NCI-H82 treated with DMSO at 0.1 percent for 48 hours (cell line): ENCODE measurements at regions not wholly inside any gene's neighbourhood (a gene's known extent, or its start where the extent isn't known, plus 50 kb on each side); places are given as distances from the start of the nearest gene placed in this dataset.

Experiments
- DNase-seq: peaks from one replicate; lab custom pipeline; 2025; ENCODE audit not compliant: unreplicated experiment; lab: John Stamatoyannopoulos, UW

DNA sequence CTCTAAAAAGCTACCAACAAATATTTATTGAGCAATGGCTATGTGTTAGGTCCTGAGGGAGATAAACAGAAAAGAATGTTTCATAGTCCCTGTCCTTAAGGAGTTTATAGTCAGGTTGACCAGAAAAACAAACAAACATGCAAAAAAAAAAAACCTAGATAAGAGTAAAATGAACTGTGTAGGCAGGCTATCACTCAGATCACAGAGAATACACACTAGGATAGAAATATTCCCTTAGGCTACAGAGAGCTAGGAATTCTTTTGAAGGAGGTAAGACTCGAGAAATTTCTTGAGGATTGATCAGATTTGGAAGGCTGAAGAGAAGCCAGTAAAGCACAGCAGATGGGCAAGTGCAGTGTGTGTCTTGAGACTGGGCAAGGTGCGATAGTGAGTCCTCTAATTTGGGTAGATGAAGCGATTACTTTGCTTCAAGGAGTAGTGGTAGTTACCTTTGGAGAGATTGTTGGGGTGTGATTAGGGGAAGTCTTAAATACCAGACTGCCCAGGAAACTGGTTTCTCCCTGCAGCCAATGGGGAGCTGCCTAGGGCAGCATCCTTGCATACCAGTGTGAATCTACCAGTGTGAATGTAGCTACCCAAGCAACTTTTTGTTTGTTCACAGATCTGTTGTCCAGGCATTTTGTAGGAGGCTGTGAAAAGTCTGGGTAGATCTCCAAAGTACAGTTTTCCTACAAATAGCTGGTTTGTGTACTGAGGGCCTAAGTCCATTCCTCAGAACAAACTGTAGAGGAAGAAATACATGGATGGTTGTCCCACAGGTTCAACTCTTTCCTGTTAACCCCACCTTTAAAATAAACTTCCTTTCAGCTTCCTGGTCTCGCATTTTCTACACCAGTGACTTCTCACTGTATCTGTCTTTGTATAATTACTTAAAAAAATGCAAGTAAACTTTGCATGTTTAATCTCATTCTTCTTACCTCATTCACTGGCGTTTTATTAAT is 314.1 kb downstream of the KLF5 start:
- DNase-seq: no peak

- no peak for DNase-seq
Observed at GRCh38 chr13:73370066-73370465, 311.3 kb downstream of the KLF5 start.

- DNase-seq: no peak
Observed at GRCh38 chr13:73369095-73369494, 310.3 kb downstream of the KLF5 start.

GRCh38 chr13:73368608-73369007 is 309.8 kb downstream of the KLF5 start:
- no peak for DNase-seq

- DNase-seq: no peak
Observed at GRCh38 chr13:73367886-73368285, 309.1 kb downstream of the KLF5 start.

GRCh38 chr13:73366241-73366640 is 307.4 kb downstream of the KLF5 start:
- no peak for DNase-seq

- DNase-seq: no peak
Observed at GRCh38 chr13:73365681-73366080, 306.9 kb downstream of the KLF5 start.

- DNase-seq: peak; percentile 71
Observed at GRCh38 chr13:73365252-73365651, 306.4 kb downstream of the KLF5 start.

DNA sequence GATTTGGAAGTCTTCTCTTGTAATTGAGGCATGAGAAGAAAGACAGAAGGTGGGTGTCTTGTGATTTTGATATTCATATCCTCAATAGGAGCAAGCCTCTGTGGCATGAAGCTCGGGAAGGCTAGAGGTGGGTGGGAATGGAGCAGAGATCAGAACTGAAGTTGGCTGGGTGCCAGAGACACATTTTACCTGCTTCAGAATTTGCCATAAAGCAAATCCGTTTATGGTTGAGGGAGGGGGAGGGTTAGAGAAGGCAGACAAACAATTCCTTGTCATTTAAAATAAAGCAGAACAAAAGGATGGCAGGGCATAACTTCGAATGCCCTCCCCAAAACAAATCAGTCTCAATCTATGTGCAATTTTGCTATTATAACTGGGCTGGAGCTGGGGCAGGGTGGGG is 305.9 kb downstream of the KLF5 start:
- peak; percentile 46 for DNase-seq

DNA sequence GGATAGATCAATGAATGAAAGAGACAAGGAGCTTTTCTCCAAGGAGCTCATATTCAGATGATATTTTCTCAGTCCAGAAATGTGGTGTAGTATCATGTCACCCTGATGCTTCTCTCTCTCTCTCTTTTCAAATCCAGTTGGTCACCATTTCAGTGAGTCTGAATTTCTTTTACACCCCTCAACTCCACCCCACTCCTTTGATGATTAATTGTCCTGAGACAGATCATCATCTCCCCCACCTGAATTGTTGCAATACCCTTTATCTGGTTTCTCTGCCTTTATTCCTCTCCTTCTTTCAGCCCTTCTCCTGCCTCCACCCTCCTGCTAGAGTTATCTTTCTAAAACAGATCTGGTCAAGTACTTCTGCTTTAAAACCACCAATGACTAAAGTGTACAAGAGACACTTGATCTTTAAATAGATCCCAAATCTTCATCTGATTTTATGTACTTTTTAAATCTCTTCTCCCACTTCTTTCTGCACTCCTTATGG is 299.8 kb downstream of the KLF5 start:
- no peak for DNase-seq

GRCh38 chr13:73355134-73355533 is 296.3 kb downstream of the KLF5 start:
- no peak for DNase-seq

DNA sequence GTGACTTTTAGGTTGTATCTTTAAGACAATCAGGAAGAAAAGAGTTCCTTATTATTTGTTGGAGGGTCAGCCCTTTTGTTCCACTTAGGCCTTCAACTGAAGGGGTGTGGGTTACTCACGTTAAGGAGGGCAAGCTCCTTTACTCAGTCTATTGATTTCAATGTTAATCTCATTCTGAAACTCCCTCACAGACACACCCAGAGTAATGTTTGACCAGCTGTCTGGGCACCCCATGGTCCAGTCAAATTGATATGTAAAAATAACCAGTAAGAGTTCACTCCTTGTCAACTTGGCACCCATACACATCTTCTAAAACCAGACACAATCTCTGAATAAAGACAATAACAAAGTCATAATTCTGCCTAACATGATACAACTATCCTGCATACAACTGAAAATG is 292.9 kb downstream of the KLF5 start:
- DNase-seq: no peak

GRCh38 chr13:73341748-73342147 is 282.9 kb downstream of the KLF5 start:
- DNase-seq: no peak

DNA sequence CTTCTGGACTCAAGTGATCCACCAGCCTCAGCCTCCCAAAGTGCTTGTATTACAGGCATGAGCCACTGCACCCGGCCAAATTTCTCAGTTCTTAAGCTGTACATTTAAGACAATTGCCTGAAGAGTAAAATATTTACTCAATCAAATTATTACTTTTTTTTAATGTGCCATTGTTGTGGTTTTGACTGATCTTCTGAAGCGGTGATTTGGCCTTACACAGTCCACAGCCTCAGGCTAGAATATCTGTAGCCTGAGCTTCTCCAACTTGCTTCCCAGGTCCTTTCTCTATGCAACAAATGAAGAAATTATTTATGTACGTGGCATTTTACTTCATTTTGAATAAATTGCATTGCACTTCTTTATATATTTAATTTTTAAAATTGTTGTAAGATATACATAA is 281.3 kb downstream of the KLF5 start:
- no peak for DNase-seq

- no peak for DNase-seq
Observed at GRCh38 chr13:73339086-73339485, 280.3 kb downstream of the KLF5 start.

GRCh38 chr13:73338389-73338788 is 279.6 kb downstream of the KLF5 start:
- DNase-seq: no peak

DNA sequence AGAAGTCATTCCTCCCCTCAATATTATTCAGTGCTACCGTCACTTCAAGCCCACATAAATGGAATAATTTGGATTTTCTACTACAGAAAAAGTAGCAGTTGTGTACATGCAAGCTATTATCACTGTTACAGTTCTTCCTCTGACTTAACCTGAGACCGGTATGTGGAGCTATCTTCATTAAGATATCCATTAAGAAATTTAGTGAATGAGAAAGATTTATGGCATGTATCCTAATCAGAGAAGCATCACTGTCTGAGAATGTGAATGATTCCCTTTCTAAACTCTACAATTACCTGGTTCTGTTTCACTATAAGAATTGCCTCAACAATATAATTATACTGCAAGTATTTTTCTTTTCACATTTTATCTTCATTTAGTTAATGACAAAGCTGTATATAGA is 278.7 kb downstream of the KLF5 start:
- DNase-seq: no peak

GRCh38 chr13:73336773-73337172 is 278.0 kb downstream of the KLF5 start:
- no peak for DNase-seq

DNA sequence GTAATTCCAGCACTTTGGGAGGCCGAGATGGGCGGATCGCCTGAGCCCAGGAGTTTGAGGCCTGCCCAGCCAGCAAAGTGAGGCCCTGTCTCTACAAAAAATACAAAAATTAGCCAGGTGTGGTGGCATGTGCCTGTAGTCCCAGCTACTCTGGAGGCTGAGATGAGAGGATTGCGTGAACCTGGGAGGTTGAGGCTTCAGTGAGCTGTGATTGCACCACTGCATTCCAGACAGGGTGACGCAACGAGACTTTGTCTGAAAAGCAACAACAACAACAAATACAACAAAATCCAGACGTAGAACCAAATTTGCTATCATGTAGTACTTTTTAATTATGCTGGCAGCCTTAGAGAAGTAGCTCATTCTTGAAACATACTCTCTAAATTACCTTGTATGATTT is 277.1 kb downstream of the KLF5 start:
- no peak for DNase-seq

- peak; percentile 87 for DNase-seq
Observed at GRCh38 chr13:73335210-73335609, 276.4 kb downstream of the KLF5 start.

- no peak for DNase-seq
Observed at GRCh38 chr13:73334445-73334844, 275.6 kb downstream of the KLF5 start.

- DNase-seq: no peak
Observed at GRCh38 chr13:73331556-73331955, 272.8 kb downstream of the KLF5 start.

GRCh38 chr13:73329355-73329754 is 270.6 kb downstream of the KLF5 start:
- DNase-seq: no peak
